GM12874 (cell line): ENCODE measurements at regions not wholly inside any gene's neighbourhood (a gene's known extent, or its start where the extent isn't known, plus 50 kb on each side); places are given as distances from the start of the nearest gene placed in this dataset.

Experiments
- CTCF ChIP-seq: IDR thresholded peaks from 2 replicates; pipeline ENCODE4 v1.5.1; 2011; ENCODE audit warnings: low read depth, mild to moderate bottlenecking, control low read depth, low read length, moderate library complexity; ENCODE audit not compliant: insufficient read depth

GRCh38 chr13:74214321-74214720 lies 80.1 kb upstream of the KLF12 start:
- no peak for TF ChIP-seq CTCF

GRCh38 chr13:74210693-74211393 lies 76.6 kb upstream of the KLF12 start:
- TF ChIP-seq CTCF: no peak

GRCh38 chr13:74206855-74207254 lies 72.7 kb upstream of the KLF12 start:
- TF ChIP-seq CTCF: no peak

GRCh38 chr13:74206061-74206561 lies 71.9 kb upstream of the KLF12 start:
- no peak for TF ChIP-seq CTCF

GRCh38 chr13:74205313-74205690 lies 71.1 kb upstream of the KLF12 start:
- TF ChIP-seq CTCF: no peak

GRCh38 chr13:74204602-74205312 lies 70.6 kb upstream of the KLF12 start:
- no peak for TF ChIP-seq CTCF

- TF ChIP-seq CTCF: no peak
Measured at GRCh38 chr13:74203576-74203975, 69.4 kb upstream of the KLF12 start.
